CD4-positive, alpha-beta T cell (primary cell): ENCODE measurements at regions not wholly inside any gene's neighbourhood (a gene's known extent, or its start where the extent isn't known, plus 50 kb on each side); places are given as distances from the start of the nearest gene placed in this dataset.

Source experiments
- ATAC-seq: fragments of 200-7000 bp; cut with Tn5 transposase; one replicate; pipeline ENCODE4 v1.10.0; 2022; ENCODE audit warnings: mild to moderate bottlenecking; ENCODE audit not compliant: poor library complexity
- CTCF ChIA-PET: fragments of 350-600 bp; sonication (Branson Sonifier 250); formaldehyde crosslinking; loops from one replicate; lab custom pipeline; 2021; ENCODE audit warnings: antibody characterized with exemption, inconsistent platforms; lab: Charles Lee
- POLR2A ChIA-PET: fragments of 350-600 bp; sonication (Branson Sonifier 250); formaldehyde crosslinking; loops from one replicate; lab custom pipeline; 2021; ENCODE audit warnings: antibody characterized with exemption, inconsistent platforms; lab: Charles Lee
- DNase-seq, 14 experiments: peaks; one replicate each; pipeline ENCODE4 v3.0.0-alpha.2; 2013 to 2020; ENCODE audit warnings: mixed read lengths in 2 of 14
- H3K27ac ChIP-seq, 2 donors: one replicate each; pipeline versions ENCODE4 v1.5.1 to v1.7.0; 2013; ENCODE audit warnings: low read length in 2 of 2, low read depth in 1 of 2, mild to moderate bottlenecking in 1 of 2
- H3K27me3 ChIP-seq, 2 experiments: 1 replicate in 1 of 2; 2 replicates in 1 of 2; pipeline versions ENCODE4 v1.6.1 to v1.7.0; 2013; ENCODE audit warnings: low read length in 2 of 2, control low read depth in 1 of 2, mild to moderate bottlenecking in 1 of 2, moderate library complexity in 1 of 2; ENCODE audit not compliant: insufficient read depth in 2 of 2, control insufficient read depth in 1 of 2
- H3K36me3 ChIP-seq: one replicate; pipeline ENCODE4 v1.6.1; 2013; ENCODE audit warnings: low read length, control low read depth; ENCODE audit not compliant: insufficient read depth
- H3K4me1 ChIP-seq: one replicate; pipeline ENCODE4 v1.6.1; 2013; ENCODE audit warnings: low read length, control low read depth; ENCODE audit not compliant: insufficient read depth
- H3K4me3 ChIP-seq: one replicate; pipeline ENCODE4 v1.5.1; 2013; ENCODE audit warnings: mild to moderate bottlenecking, low read length, moderate library complexity
- H3K9me3 ChIP-seq, 2 experiments: 1 replicate in 1 of 2; 2 replicates in 1 of 2; pipeline versions ENCODE4 v1.6.1 to v1.7.0; 2013; ENCODE audit warnings: low read length in 2 of 2, mild to moderate bottlenecking in 2 of 2, control low read depth in 1 of 2, moderate library complexity in 1 of 2; ENCODE audit not compliant: control insufficient read depth in 1 of 2, insufficient read depth in 1 of 2
- H3K27ac Mint-ChIP-seq: one replicate; pipeline ENCODE4 v1.8.0; 2020; ENCODE audit warnings: mixed read lengths
- H3K27me3 Mint-ChIP-seq: one replicate; pipeline ENCODE4 v1.8.0; 2021; ENCODE audit warnings: mixed read lengths
- H3K36me3 Mint-ChIP-seq: one replicate; pipeline ENCODE4 v1.8.0; 2021; ENCODE audit warnings: low read depth, mixed read lengths
- H3K4me1 Mint-ChIP-seq: one replicate; pipeline ENCODE4 v1.8.0; 2021; ENCODE audit warnings: low read depth, mixed read lengths
- H3K4me3 Mint-ChIP-seq: one replicate; pipeline ENCODE4 v1.8.0; 2020; ENCODE audit warnings: mild to moderate bottlenecking, mixed read lengths
- H3K9me3 Mint-ChIP-seq: one replicate; pipeline ENCODE4 v1.8.0; 2020; ENCODE audit warnings: mixed read lengths
- intact Hi-C, 2 experiments: fragments of 100-400 bp; cut with DNase I in 1 of 2; cut with micrococcal nuclease in 1 of 2; formaldehyde crosslinking; loops; one replicate each; pipeline versions ENCODE4 v1.15.1 to v1.9.0; 2023 to 2025; cut with DNase I, micrococcal nuclease
- TF ChIP-seq, protein P1 (sequence below): fragments of 200-600 bp; IDR thresholded peaks from one replicate; pipeline ENCODE4 v1.8.0; 2022; ENCODE audit warnings: antibody characterized with exemption, mild to moderate bottlenecking

DNA sequence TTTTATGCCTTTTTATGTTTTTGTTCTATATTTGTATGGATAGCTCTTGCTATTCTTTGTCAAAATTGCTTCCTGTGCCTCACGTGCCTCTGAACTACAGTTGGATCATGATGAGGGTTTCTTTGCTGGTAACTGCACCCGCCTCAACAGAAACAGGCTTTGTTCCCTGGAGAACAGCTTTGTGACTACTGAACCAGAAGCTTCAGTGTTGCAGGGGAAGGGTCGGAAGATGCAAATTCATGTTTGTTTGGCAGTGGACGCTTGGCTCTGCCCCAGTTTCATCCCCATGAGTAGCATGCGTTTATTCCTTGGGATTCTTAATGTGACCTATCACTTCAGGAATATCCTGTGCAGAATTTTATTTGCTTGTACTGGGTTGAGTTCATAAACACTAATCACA is 959.1 kb upstream of the WWC1 start:
- H3K9me3 ChIP-seq = no peaks in the 10 kb centered on the region
- intact Hi-C loops = no loop called here
- no peak overlapping the region for H3K27ac ChIP-seq
- H3K27ac Mint-ChIP-seq = no peak overlapping the region
- ChIA-PET POLR2A (no interaction called here), CTCF (no interaction called here)
- no peak for DNase-seq
- no peaks in the 10 kb centered on the region for H3K4me1 ChIP-seq
- H3K4me1 Mint-ChIP-seq = no peaks in the 10 kb centered on the region
- TF ChIP-seq, protein P1, sequence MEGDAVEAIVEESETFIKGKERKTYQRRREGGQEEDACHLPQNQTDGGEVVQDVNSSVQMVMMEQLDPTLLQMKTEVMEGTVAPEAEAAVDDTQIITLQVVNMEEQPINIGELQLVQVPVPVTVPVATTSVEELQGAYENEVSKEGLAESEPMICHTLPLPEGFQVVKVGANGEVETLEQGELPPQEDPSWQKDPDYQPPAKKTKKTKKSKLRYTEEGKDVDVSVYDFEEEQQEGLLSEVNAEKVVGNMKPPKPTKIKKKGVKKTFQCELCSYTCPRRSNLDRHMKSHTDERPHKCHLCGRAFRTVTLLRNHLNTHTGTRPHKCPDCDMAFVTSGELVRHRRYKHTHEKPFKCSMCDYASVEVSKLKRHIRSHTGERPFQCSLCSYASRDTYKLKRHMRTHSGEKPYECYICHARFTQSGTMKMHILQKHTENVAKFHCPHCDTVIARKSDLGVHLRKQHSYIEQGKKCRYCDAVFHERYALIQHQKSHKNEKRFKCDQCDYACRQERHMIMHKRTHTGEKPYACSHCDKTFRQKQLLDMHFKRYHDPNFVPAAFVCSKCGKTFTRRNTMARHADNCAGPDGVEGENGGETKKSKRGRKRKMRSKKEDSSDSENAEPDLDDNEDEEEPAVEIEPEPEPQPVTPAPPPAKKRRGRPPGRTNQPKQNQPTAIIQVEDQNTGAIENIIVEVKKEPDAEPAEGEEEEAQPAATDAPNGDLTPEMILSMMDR = no peak
- ATAC-seq = no peak
- no peak overlapping the region for H3K4me3 ChIP-seq
- H3K36me3 ChIP-seq = no peaks in the 10 kb centered on the region
- H3K27me3 Mint-ChIP-seq = no peaks in the 10 kb centered on the region
- H3K9me3 Mint-ChIP-seq = peaks cover 9% of the 10 kb centered on the region
- no peak overlapping the region for H3K4me3 Mint-ChIP-seq
- H3K36me3 Mint-ChIP-seq = no peaks in the 10 kb centered on the region
- H3K27me3 ChIP-seq = no peaks in the 10 kb centered on the region

DNA sequence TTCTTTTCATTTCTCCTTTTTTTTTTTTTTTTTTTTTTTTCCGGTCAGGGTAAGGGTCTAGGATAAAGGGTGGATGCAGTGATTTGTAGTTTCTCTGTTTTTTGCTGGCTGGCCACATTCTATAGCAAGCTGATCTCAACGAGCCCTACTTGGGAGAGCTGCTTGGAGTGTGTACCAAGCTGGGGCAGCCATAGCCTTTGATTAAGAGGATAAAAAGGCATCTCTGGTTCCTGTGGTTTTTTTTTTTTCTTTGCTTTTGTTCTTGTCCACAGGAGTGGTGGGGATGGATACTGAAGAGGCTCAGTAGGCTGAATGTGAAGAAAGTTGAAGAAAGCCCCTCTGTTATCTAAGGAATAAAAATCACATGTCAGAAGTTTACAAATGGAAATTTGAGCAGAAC is 955.3 kb upstream of the WWC1 start:
- intact Hi-C loops = no loop called here
- DNase-seq = no peak
- ChIA-PET POLR2A (no interaction called here), CTCF (interaction anchor here (0.6 kb wide), 1 partner anchor 327 kb away, joined by 3 read pairs; no protein-coding TSS in a partner anchor)
- Histone ChIP-seq H3K4me3 (no peak overlapping the region), H3K36me3 (no peaks in the 10 kb centered on the region), H3K27me3 (no peaks in the 10 kb centered on the region), H3K27ac (no peak overlapping the region), H3K4me1 (no peaks in the 10 kb centered on the region), H3K9me3 (no peaks in the 10 kb centered on the region)
- ATAC-seq = no peak
- Mint-ChIP-seq H3K27ac (no peak overlapping the region), H3K27me3 (no peaks in the 10 kb centered on the region), H3K4me3 (no peak overlapping the region), H3K36me3 (no peaks in the 10 kb centered on the region), H3K4me1 (no peaks in the 10 kb centered on the region), H3K9me3 (peaks cover 13% of the 10 kb centered on the region)
- TF ChIP-seq, protein P1 = no peak

DNA sequence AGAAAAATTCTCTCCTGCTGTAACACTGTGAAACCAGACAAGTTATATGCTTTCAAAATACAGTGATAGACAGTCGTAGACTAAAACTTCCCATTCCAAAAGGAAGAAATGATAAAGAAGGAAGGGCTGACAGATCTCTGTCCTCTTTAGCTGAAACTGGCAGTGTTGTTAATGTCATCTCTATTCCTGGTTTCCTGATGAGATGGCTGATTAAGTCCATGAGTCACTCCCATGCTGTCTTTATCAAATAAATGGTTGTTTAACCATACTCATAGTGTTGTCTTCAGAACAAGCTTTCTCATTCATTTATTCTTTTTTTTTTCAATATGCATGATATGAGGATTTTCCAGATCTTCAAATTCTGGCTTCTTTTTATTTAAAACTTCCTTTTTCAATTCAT is 952.2 kb upstream of the WWC1 start:
- CTCF ChIA-PET = no interaction called here
- no peaks in the 10 kb centered on the region for H3K4me1 ChIP-seq
- ATAC-seq = no peak
- TF ChIP-seq, protein P1 = no peak
- DNase-seq = no peak
- intact Hi-C loops = no loop called here
- no peaks in the 10 kb centered on the region for H3K27me3 Mint-ChIP-seq
- no peaks in the 10 kb centered on the region for H3K36me3 Mint-ChIP-seq
- H3K27ac ChIP-seq = no peak overlapping the region
- peaks cover 13% of the 10 kb centered on the region for H3K9me3 Mint-ChIP-seq
- H3K27me3 ChIP-seq = no peaks in the 10 kb centered on the region
- no peak overlapping the region for H3K4me3 Mint-ChIP-seq
- H3K9me3 ChIP-seq = peaks cover 0 to 3% of the 10 kb centered on the region in 2 experiments
- POLR2A ChIA-PET = no interaction called here
- H3K4me3 ChIP-seq = no peak overlapping the region
- H3K27ac Mint-ChIP-seq = no peak overlapping the region
- no peaks in the 10 kb centered on the region for H3K4me1 Mint-ChIP-seq
- H3K36me3 ChIP-seq = no peaks in the 10 kb centered on the region
